ENCODE measurements at regions not wholly inside any gene's neighbourhood (a gene's known extent, or its start where the extent isn't known, plus 50 kb on each side); places are given as distances from the start of the nearest gene placed in this dataset.
"Not testable (repeated sequence)": the region's sequence is repeated elsewhere in the genome, so short reads cannot be mapped to it uniquely, and the experiment has no call there.

DNA sequence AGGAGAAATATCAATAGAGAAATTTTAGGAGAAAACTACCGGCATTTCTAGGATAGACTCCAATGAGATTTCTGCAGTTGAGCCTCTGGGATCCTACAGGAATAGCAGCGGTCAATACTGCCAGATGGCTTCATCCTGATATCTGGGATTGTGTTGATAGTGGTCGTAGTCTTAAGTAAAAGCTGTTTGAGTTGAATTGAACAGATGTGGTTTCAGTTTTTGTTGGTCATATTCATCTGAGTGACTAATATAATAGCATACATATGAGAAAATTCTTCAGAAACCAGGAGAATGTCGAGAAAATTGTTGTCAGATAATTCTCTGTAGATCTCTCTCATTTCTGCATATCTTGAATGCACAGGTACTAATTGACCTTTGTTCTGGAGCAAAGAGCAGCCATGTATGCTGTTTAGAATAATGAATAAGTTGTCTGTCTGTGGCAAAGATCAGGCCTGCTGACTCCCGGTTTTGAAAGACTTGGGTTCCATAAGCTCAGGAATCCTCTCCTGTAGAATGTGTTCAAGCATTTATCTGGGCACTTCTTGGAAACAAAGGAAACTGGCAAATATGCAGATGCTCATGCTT lies 288.1 kb downstream of the TMX3 start:
- DNase-seq = no peak

DNA sequence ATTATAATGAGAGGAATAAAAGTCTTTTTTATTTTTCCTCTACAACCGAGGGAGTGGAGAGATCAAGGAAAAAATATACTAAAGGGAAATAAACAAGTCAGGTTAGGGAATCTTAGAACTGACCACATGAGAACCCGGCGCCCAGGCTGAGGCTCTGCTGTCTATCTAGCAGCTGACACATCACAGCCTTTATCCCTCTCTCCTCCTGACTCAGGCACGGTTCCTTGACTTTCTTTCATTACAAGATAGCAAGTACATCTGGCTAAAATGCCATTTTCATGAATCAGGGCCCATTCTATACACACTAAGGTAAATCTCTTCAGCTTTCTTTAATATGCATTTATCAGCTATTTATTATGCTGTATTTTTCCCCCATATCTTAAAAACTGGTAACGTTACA lies 296.0 kb downstream of the TMX3 start:
- DNase-seq = no peak

DNA sequence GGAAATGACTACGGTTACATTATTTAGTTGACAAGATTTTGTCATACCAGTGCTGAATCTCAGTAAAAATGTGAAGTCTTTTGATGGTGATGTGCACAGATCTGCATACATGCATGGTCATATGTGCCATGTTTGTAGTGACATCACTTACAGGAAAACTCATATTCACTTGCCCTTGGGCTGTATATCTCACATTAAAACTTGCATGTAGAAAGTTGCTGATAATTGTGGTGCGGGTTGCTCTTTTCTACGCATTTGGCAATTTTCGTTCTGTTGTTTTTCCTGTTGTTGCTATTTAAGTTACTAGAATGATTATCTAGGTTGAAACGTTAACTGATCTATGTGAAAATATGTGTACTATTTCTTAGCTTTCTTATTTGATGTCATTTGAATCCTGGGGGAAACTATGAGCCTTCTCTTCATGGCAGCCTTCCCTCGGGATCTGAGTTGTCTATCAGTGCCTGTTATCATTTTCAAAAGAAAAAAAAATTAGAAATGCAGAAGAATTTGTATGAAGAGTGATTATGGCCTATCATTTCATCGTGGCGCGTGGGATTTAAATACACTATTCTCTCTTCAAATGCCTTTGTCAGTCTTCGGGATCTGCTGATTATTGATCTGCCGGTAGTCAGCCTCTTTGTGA lies 296.6 kb downstream of the TMX3 start:
- no peak for DNase-seq

DNA sequence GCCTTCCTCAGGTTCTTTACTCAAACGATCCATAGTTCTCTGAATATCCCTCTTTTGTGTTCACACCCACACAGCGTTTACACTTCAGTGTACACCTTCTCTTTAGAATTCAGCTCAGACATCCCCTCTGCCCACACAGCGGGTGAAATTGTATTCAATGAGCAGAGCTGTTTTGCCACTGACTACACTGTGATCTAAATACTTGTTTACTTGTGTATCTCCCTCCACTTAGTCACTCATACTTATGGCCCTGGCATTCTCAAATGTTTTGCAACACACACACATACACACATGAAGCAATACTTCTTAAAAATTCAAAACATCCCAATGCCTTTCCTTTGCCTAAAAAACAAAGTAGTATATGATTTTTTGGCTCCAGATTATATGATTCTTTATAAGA lies 297.1 kb downstream of the TMX3 start:
- no peak for DNase-seq

DNA sequence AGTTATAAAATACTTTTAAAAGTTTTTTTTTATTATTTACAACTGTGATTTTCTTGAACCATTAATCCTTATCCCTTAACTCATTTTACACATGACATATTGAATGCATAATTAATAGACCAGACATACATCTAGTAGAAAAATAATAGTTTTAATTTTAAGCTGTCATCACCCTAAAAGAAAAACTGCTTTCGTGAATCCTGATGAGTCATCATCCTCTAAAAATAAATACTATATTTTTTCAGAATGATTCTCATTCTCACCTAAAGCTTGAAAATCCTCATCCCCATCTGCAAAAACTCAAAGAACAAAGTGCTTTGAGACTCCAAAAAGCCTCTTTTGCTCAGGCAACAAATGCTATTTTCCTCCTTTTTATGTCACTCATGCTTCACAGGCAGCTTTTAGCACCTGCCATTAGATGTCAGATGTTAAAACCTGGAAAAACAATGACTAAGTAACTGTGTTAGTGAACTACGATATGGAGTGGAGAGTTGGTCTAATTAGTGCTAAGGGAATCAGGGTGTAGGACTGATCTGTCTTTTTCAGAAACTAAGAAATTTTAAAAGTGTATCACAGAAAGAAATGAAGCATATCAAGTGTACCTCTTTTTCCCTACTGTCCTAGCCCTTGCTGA lies 297.6 kb downstream of the TMX3 start:
- DNase-seq = no peak

DNA sequence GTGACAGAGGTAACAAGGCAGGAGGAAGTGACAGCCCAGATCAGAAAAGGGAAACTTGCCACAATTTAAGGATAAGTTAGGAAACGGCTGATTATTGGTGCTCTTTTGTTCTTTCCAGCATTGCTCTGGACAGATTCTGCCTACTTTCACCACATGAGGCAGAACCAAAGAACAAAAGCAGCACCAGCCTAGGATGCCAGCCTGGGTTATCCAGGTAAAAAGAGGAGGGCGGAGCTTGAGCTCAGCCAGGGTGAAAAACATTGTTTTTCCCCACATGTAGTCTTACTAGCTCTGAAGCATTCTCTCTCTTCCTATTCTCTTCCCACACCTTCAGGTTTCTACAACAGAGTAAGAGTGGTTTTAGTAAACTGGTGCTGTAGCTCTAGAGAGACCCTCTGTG lies 300.5 kb downstream of the TMX3 start:
- DNase-seq = no peak

DNA sequence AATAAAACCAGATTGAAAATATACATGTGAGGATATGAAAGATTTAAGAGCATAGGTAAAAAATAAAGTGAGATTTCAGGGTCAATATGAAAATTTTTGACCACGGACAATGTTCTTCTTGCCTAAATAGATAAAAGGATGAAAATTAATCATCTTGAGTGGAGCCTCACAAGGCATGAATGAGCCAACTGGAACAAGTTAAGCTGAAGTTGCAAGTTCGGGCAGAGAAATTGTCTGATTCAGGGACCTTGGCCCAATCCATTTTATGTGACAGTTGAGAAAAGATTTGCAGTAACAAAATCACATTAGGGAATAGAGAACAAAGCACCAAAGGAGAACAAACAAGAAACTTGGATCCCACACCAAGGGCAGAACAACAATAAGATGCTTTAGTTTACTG lies 305.3 kb downstream of the TMX3 start:
- DNase-seq = no peak

DNA sequence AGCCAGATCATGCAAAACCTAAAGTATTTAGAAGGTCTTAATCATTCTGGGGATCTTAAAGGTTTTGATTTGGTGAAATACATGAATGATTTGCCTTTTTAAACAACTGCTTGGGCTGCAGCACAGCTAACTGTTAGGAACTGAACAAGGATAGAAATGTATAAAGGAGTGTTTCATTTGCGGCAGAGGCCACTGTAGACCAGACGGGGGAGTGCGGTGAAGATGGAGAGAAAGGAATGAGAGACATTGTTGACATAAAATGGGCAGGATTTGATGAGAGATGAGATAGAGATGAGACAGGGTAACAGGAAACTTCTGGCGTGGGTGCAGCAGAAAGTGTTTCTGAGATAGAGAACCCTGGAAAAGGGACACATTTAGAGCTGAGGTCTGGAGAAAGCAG lies 308.1 kb downstream of the TMX3 start:
- DNase-seq = no peak

DNA sequence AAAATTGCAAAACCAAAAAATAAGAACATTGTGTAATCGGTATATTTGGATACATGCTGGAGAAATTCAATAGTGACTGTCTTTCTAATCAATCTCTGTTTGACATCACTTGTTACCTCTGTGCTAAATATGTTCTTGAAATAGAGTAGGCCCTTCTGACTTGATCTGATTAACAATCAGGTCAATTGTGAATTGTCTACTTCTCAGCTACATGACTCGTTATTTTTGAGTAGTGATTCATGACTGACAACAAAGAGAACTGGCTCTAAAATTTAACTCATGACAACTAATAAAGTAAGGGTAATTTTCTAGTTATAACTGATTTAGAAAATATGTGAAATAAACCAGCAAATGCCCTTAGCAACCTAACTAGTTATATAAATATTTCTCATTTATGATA lies 312.1 kb downstream of the TMX3 start:
- no peak for DNase-seq

DNA sequence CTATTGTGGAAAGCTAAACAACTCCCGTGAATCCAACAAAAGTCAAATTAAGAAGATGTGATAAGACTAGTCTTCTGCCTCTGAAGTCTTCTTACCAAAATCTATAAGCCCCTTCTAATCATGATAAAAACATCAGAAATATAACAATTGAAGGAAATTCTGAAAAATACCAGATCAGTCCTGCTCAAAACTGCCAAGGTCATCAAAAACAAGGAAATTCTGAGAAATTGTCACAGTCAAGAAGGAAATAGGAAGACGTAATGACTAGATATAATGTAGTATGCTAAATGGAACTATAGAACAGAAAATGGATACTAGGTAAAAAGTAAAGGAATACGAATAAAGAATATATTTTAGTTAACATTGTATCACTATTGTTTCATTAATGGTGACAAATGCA lies 314.0 kb downstream of the TMX3 start:
- no peak for DNase-seq

DNA sequence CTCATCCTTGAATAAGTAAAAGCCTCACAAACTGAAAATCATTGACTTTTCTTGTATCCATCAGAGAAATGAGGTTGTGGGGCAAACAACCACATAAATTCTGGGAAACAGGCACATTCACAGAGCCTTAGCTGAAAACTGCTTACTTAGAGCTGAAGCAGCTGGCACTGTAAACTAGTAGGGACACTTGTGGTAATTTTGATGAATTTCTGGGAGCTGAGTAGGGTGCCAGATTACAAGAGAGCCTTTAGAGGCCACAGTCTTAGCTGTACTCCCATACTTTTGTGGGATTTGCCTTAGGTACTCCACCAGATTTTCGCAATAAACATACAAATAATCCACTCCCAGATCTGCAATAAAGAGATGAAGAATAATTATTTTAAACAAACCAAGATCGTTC lies 315.2 kb downstream of the TMX3 start:
- no peak for DNase-seq

DNA sequence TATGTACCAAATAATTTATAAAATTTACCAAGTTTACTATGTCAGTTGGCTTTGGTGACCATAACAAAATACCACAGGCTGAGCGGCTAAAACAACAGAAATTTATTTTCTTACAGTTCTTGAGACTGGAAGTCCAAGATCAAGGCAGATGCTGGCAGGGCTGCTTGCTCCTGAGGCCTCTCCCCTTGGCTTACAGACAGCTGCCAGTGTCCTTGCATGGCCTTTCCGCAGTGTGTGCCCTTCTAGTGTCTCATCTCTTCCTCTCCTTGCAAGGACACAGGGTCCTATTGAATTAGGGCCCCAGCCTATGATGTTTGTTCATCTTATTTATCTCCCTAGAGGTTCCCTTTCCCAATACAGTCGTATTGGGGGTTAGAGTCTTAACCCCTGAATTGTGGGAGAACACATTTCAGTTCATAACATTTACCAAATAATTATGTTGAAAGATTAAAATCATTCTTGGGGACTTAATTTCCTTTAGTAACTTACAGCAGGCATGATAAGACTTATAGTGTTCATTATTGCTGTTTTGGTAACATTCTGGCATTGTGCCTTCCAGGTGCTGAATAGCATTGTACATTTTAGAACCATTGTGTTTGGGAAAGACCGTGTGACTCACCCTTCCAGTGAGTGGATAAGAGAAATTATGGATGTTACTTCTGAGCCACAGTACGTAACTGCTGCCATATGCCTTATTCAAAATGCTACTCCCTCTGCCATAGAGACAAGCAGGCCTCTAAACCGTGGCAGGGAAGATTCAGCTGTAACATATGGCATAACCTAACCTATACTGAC lies 317.5 kb downstream of the TMX3 start:
- no peak for DNase-seq

DNA sequence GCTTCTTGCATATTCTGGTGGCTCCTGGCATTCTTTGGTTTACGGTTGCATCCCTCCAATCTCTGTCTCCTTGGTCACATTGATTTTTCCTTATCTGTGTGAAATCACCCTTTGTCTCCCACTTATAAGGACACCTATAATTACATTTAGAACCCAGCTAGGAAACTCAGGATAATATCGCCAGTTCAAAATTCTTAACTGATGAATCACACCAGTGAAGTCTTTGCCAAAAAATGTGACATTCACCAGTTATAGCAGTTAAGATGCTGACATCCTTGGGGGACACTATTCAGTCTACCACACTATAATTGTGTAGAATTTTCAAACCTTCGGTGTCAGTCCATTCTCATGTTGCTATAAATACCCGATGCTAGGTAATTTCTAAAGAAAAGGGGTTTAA lies 320.2 kb downstream of the TMX3 start:
- DNase-seq = no peak

DNA sequence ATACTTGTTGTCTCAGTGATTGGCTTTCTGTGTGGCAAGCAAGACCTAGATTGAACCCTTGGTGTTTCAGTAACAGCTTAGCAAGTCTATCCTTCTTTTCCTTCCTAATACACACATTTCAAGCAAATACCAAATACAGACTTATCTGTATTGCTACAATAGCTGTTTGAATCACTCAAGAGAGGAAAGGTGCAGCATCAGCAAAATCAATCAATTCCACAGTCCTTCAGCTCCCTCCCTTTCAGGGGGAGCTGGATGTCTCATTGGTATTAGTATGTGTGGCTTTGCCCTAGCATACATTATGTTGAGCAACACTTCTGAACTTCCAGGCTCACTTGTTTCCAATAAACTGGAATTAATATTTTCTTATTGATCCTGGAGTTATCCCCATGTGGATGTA lies 323.1 kb downstream of the TMX3 start:
- no peak for DNase-seq

DNA sequence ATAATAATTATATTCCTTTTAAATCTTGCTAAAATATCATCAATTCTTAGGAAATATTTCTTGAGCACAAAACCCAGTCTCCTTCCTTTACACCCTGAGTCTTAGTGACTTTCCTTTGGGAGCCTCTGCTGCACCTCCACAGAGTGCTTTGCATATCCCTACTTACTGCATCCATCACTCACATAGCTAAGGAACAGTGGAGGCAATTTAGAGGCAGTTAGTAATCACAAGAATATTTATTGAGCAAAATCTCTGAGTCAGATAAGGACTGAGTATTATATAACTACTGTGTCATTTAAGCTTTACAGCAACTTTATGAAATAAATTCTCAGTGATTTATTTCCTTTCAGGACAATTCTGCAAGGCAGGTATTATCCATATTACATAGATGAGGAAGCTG lies 327.7 kb downstream of the TMX3 start:
- DNase-seq = no peak

DNA sequence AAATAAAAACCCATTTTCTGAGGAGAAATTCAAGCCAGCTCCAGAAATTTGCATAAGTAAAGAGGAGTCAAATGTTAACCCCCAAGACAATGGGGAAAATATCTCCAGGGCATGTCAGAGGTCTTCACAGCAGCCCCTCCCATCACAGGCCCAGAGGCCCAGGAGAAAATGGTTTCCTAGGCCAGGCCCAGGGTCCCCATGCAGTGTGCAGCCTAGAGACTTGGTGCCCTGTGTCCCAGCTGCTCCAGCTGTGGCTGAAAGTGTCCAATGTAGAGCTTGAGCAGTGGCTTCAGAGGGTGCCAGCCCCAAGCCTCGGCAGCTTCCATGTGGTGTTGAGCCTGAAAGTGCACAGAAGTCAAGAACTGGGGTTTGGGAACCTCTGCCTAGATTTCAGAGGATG lies 330.9 kb downstream of the TMX3 start:
- not testable (repeated sequence) for DNase-seq

DNA sequence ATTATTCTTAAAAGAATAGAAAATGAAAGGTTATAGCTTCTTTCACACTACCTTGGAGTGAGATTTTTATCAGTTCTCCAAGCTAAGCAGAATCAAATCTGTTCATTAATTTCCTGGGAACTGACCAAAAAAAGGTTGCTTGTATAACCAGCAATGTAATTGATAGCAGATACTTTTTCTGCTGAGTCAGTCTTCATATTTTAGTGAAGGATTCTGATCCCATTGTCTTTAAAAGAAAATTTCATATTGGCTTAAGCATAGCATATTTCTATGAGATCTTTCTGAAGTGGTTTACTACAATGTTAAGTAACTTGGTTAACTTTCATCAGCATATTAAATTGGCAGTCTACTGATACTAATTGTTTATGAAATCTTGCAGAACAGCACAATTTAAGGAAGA lies 338.0 kb downstream of the TMX3 start:
- DNase-seq = no peak

DNA sequence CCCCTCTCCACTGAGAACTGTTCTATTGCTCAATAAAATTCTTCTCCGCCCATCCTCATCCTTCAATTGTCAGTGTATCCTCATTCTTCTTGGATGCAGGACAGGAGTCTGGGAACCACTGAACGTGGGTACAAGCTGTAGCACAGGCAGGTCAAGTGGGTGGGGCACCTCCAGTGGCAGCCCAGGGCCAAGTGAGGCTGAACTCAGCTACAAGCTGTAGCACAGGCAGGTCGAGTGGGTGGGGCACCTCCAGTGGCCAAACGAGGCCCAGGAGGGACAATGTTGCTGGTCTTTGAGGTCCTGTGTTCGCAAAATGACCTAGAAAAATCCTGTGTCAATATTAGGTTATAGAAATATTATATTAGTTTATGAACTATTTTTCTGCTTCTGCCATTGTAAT lies 352.0 kb downstream of the TMX3 start:
- DNase-seq = no peak

DNA sequence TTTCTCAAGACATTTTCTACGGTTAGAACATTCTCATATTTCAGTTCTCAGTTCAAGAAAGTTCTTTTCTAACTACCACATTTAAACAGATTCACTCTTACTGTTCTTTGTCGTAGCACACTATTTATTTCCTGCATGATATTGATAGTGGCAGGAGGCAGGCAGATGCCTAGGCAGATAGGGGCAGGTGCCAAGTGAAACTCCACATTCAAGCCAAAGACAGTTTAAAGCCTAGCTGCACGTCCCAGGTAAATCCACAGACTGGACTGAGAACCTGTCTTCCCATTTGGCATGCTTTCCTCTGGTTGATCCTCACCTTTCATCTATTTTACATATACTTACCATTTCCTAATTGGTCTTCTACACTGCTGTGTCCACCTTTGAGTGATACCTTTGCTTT lies 359.3 kb downstream of the TMX3 start:
- no peak for DNase-seq

DNA sequence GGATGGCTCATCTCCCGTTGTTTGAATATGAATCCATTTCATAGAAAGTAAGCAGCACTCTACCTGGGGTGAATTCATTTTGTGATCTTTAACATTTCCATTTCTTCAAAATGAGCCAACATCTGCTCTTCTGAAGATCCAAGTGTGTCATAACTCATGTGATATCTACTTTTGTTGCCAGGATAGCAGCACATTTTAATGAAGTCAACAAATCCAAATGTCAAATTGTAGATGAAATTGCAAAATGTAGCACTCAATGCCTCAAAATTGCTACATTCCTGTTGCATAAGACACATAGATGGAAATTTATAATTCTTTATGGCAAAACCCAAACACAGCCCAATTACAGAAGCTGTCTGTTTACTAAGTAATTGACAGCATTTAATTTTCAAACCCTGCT lies 360.7 kb downstream of the TMX3 start:
- DNase-seq = no peak

DNA sequence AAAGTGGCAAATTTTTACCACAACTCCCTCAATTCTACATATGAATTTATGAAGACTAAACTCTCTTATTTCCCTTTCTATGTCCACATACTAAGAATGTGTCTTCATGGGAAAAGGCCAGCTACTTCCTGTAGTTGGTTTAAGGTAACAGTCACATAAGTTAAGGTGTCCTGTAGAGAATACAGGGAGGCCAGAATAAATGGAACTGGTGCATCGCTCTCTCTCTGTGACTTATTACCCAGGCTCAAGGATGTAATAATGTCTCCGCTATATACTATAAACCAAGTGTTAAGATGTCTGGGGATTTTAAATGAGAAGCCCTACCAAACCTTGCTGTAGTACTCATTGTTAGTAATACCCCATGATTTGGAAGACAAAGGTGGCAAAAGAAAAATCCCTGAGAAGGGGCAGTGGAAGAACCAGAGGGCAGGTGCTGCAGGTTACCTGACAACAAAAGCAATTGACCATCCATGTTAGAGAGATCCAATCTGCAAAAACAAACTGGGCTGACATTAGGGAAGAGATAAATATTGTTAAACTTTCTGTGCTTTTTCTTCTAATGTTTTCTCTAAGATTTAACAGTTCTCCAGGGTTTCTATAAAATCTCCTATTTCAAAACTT lies 372.8 kb downstream of the TMX3 start:
- DNase-seq = no peak

DNA sequence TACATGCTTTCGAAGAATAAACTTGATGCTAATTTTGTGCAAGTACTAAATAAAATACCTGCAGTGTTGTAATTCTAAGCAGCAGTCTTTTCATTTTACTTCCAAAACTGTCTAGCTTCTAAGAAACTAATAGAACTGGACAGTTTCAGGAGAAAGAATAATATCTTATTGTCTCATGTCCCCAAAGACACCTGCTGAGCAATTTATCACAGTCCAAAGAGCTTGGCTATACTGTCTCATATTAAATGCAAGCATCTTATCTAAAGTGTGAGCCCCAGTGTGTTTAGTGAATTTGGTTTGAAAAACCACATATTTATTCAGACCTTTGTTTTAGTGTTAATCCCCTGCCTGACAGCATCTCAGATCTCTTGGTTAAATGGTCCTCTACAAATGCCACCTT lies 374.3 kb downstream of the TMX3 start:
- no peak for DNase-seq

DNA sequence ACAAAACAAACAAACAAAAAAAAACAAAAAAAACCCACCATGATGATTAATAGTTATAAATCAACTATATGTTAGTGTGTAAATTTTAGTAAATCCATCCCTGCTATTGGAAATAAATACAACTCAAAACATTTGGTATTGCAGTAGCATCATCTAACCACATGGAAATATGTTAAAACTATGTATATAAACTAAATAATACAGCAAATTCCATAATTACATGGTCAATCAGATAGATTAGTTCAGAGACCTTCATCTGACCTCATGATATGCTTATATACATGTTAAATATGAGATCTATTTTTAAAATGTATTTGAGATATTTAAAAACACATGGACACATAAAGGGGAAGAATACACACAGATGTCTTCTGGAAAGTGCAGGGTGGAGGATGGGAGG lies 384.2 kb downstream of the TMX3 start:
- no peak for DNase-seq

DNA sequence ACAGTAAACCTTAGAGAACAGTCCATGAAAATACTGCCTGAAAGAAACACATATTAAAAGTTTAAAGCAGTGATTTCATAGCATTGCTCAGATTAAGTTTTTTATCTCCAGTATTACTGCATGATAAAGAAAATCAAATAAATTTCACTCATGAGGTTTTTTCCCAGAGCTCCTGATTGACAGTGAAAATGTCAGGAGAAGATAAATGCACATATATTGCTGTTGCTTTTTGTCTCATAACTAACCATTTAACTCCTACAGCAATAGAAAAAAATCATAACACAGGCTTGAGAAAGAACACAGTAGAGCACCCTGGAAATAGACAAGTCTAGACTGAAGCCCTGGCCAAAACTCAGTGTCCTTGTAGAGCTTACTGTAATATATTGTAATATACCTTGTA lies 391.0 kb downstream of the TMX3 start:
- DNase-seq = no peak

Data from hematopoietic multipotent progenitor cell treated with erythropoietin and hydrocortisone succinate and interleukin-3 and kit ligand, for 8 days (in vitro differentiated cells).